Neural cell (in vitro differentiated cells): ENCODE measurements at regions not wholly inside any gene's neighbourhood (a gene's known extent, or its start where the extent isn't known, plus 50 kb on each side); places are given as distances from the start of the nearest gene placed in this dataset.

ENCODE experiments used
- H2AFZ ChIP-seq: fragments of 200-600, 300-800 bp; sonication (generic), shearing (Covaris generic); 2 replicates; pipeline ENCODE4 v1.6.0; 2014; ENCODE audit warnings: low read depth, mild to moderate bottlenecking, antibody characterized with exemption, low read length, moderate library complexity
- H3F3A ChIP-seq: fragments of 200-600 bp; shearing (Covaris generic); 2 replicates; pipeline ENCODE4 v1.6.1; 2016; ENCODE audit warnings: mild to moderate bottlenecking, moderate library complexity, mixed read lengths, antibody characterized with exemption, low read length; ENCODE audit not compliant: insufficient read depth, poor library complexity, severe bottlenecking
- H3K27ac ChIP-seq: fragments of 200-600, 300-800 bp; sonication (generic), shearing (Covaris generic); 2 replicates; pipeline ENCODE4 v1.5.1; 2014; ENCODE audit warnings: mild to moderate bottlenecking, low read length, moderate library complexity
- H3K27me3 ChIP-seq: fragments of 300-800, 200-600 bp; sonication (generic), shearing (Covaris generic); 2 replicates; pipeline ENCODE4 v1.6.0; 2014; ENCODE audit warnings: mild to moderate bottlenecking, low read depth, low read length, moderate library complexity; ENCODE audit not compliant: insufficient read depth
- H3K36me3 ChIP-seq: fragments of 300-800, 200-600 bp; sonication (generic), shearing (Covaris generic); 2 replicates; pipeline ENCODE4 v1.5.1; 2014; ENCODE audit warnings: mild to moderate bottlenecking, antibody characterized with exemption, low read length, moderate library complexity; ENCODE audit not compliant: insufficient read depth
- H3K4me2 ChIP-seq: fragments of 300-800, 200-600 bp; sonication (generic), shearing (Covaris generic); 2 replicates; pipeline ENCODE4 v1.6.0; 2014; ENCODE audit warnings: mild to moderate bottlenecking, low read length
- H3K4me3 ChIP-seq: fragments of 300-800, 200-600 bp; sonication (generic), shearing (Covaris generic); 2 replicates; pipeline ENCODE4 v1.5.1; 2014; ENCODE audit warnings: mild to moderate bottlenecking, low read length, moderate library complexity
- H3K79me2 ChIP-seq: fragments of 200-600 bp; shearing (Covaris generic); replicated peaks from 2 replicates; pipeline ENCODE4 v1.6.0; 2014; ENCODE audit warnings: mild to moderate bottlenecking, low read length, moderate library complexity; ENCODE audit not compliant: insufficient read depth
- H3K9ac ChIP-seq: fragments of 300-800, 200-600 bp; sonication (generic), shearing (Covaris generic); 2 replicates; pipeline ENCODE4 v1.6.1; 2016; ENCODE audit warnings: mild to moderate bottlenecking, low read length, mixed read lengths
- H3K9me2 ChIP-seq: fragments of 200-600 bp; shearing (Covaris generic); 2 replicates; pipeline ENCODE4 v1.6.1; 2016; ENCODE audit warnings: mild to moderate bottlenecking, low read length, mixed read lengths; ENCODE audit not compliant: insufficient read depth
- H3K9me3 ChIP-seq: fragments of 200-600, 300-800 bp; sonication (generic), shearing (Covaris generic); 2 replicates; pipeline ENCODE4 v1.6.1; 2016; ENCODE audit warnings: mild to moderate bottlenecking, mixed run types, low read length, moderate library complexity, mixed read lengths
- H4K20me1 ChIP-seq: fragments of 200-600 bp; shearing (Covaris generic); 2 replicates; pipeline ENCODE4 v1.6.1; 2016; ENCODE audit warnings: mild to moderate bottlenecking, mixed run types; ENCODE audit not compliant: insufficient read depth
- EP300 ChIP-seq: fragments of 450-650 bp; conservative IDR thresholded peaks from 2 replicates; pipeline ENCODE4 v1.6.1; 2014; ENCODE audit warnings: antibody characterized with exemption, mild to moderate bottlenecking, moderate library complexity; ENCODE audit not compliant: poor library complexity, severe bottlenecking
- EZH2 ChIP-seq: fragments of 200-600, 300-800 bp; shearing (Covaris generic), sonication (generic); IDR thresholded peaks from 2 replicates; pipeline ENCODE4 v1.6.1; 2014; ENCODE audit warnings: antibody characterized with exemption, low read length, borderline replicate concordance, mild to moderate bottlenecking; ENCODE audit not compliant: insufficient read depth, poor library complexity, severe bottlenecking
- MXI1 ChIP-seq: fragments of 450-650 bp; conservative IDR thresholded peaks from 2 replicates; pipeline ENCODE4 v1.6.1; 2014; ENCODE audit warnings: antibody characterized with exemption, mild to moderate bottlenecking; ENCODE audit not compliant: poor library complexity, severe bottlenecking
- POLR2AphosphoS5 ChIP-seq: IDR thresholded peaks from 2 replicates; pipeline ENCODE4 v1.6.1; 2012
- RAD21 ChIP-seq: fragments of 450-650 bp; conservative IDR thresholded peaks from 2 replicates; pipeline ENCODE4 v1.6.1; 2014; ENCODE audit warnings: antibody characterized with exemption, mild to moderate bottlenecking, moderate library complexity
- SMC3 ChIP-seq: fragments of 450-650 bp; conservative IDR thresholded peaks from 2 replicates; pipeline ENCODE4 v1.6.1; 2014; ENCODE audit warnings: antibody characterized with exemption, mild to moderate bottlenecking, moderate library complexity; ENCODE audit not compliant: poor library complexity
- TAF1 ChIP-seq: IDR thresholded peaks from 2 replicates; pipeline ENCODE4 v1.6.1; 2012; ENCODE audit warnings: low read depth
- TF ChIP-seq, protein P1 (sequence below): IDR thresholded peaks from 2 replicates; pipeline ENCODE4 v1.6.1; 2012; ENCODE audit warnings: borderline replicate concordance
- TF ChIP-seq, protein P2 (sequence below): fragments of 450-650 bp; IDR thresholded peaks from 2 replicates; pipeline ENCODE4 v1.5.1; 2014; ENCODE audit warnings: antibody characterized with exemption, mild to moderate bottlenecking, moderate library complexity; ENCODE audit not compliant: poor library complexity, severe bottlenecking

DNA sequence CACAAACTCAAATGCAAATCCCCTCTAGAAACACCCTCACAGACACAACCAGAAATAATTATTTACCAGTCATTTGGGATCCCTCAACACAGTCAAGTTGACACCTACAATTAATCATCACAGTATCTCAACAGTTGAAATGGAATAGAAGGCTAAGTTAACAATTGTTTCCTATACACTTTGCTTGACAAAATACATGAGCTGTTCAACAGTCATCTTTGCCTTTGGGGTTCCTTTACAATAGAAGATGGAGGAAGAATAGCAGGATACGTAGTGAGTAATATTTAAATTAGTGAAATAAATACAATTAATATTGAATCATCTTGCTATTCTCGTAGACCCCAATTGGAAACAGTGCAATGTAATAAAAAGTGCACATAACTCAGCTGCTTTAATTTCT, 487.3 kb upstream of the ADAMTS5 start:
- Histone ChIP-seq H4K20me1 (no peaks in the 10 kb centered on the region), H3K4me3 (no peak overlapping the region), H3K36me3 (no peaks in the 10 kb centered on the region), H3K4me2 (no peak overlapping the region), H3F3A (no peaks in the 10 kb centered on the region), H3K9ac (no peak overlapping the region), H3K27ac (no peak overlapping the region), H2AFZ (no peak overlapping the region), H3K9me3 (no peaks in the 10 kb centered on the region), H3K9me2 (no peaks in the 10 kb centered on the region), H3K79me2 (no peaks in the 10 kb centered on the region), H3K27me3 (no peaks in the 10 kb centered on the region)
- TF ChIP-seq MXI1 (no peak), TAF1 (no peak), POLR2AphosphoS5 (no peak), SMC3 (no peak), RAD21 (no peak), EZH2 (no peak), EP300 (no peak)
- TF ChIP-seq, protein P1, sequence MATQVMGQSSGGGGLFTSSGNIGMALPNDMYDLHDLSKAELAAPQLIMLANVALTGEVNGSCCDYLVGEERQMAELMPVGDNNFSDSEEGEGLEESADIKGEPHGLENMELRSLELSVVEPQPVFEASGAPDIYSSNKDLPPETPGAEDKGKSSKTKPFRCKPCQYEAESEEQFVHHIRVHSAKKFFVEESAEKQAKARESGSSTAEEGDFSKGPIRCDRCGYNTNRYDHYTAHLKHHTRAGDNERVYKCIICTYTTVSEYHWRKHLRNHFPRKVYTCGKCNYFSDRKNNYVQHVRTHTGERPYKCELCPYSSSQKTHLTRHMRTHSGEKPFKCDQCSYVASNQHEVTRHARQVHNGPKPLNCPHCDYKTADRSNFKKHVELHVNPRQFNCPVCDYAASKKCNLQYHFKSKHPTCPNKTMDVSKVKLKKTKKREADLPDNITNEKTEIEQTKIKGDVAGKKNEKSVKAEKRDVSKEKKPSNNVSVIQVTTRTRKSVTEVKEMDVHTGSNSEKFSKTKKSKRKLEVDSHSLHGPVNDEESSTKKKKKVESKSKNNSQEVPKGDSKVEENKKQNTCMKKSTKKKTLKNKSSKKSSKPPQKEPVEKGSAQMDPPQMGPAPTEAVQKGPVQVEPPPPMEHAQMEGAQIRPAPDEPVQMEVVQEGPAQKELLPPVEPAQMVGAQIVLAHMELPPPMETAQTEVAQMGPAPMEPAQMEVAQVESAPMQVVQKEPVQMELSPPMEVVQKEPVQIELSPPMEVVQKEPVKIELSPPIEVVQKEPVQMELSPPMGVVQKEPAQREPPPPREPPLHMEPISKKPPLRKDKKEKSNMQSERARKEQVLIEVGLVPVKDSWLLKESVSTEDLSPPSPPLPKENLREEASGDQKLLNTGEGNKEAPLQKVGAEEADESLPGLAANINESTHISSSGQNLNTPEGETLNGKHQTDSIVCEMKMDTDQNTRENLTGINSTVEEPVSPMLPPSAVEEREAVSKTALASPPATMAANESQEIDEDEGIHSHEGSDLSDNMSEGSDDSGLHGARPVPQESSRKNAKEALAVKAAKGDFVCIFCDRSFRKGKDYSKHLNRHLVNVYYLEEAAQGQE = no peak
- TF ChIP-seq, protein P2, sequence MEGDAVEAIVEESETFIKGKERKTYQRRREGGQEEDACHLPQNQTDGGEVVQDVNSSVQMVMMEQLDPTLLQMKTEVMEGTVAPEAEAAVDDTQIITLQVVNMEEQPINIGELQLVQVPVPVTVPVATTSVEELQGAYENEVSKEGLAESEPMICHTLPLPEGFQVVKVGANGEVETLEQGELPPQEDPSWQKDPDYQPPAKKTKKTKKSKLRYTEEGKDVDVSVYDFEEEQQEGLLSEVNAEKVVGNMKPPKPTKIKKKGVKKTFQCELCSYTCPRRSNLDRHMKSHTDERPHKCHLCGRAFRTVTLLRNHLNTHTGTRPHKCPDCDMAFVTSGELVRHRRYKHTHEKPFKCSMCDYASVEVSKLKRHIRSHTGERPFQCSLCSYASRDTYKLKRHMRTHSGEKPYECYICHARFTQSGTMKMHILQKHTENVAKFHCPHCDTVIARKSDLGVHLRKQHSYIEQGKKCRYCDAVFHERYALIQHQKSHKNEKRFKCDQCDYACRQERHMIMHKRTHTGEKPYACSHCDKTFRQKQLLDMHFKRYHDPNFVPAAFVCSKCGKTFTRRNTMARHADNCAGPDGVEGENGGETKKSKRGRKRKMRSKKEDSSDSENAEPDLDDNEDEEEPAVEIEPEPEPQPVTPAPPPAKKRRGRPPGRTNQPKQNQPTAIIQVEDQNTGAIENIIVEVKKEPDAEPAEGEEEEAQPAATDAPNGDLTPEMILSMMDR = no peak

DNA sequence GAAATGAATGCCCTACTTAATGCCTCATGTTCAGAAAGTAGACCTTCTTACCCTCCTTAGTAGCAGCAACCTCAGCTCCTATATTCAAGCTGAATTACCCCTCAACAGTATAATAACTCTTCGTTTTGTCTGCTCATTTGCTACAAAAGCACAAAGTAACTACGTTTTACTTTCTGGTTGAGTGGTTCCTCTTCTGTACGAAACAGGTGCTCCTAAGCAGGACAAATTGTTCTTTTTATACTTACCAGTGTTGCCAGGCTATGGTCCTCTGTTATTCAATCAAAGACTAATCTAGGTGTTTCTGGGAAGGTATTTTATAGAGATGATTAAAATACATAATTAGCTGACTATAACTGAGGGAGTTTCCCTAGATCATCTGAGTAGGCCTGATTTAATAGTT, 484.2 kb upstream of the ADAMTS5 start:
- no peaks in the 10 kb centered on the region for H3K9me2 ChIP-seq
- H3K9me3 ChIP-seq = no peaks in the 10 kb centered on the region
- H3K4me2 ChIP-seq = no peak overlapping the region
- no peaks in the 10 kb centered on the region for H3K36me3 ChIP-seq
- TF ChIP-seq, protein P2 = no peak
- TF ChIP-seq EZH2 (no peak), TAF1 (no peak), RAD21 (no peak), MXI1 (no peak), SMC3 (no peak), POLR2AphosphoS5 (no peak)
- H3K27me3 ChIP-seq = no peaks in the 10 kb centered on the region
- H3K9ac ChIP-seq = no peak overlapping the region
- no peaks in the 10 kb centered on the region for H3F3A ChIP-seq
- H2AFZ ChIP-seq = no peak overlapping the region
- H3K79me2 ChIP-seq = no peaks in the 10 kb centered on the region
- no peak overlapping the region for H3K27ac ChIP-seq
- H3K4me3 ChIP-seq = no peak overlapping the region
- no peaks in the 10 kb centered on the region for H4K20me1 ChIP-seq
